GM12878 (cell line): ENCODE measurements at regions not wholly inside any gene's neighbourhood (a gene's known extent, or its start where the extent isn't known, plus 50 kb on each side); places are given as distances from the start of the nearest gene placed in this dataset.

Source experiments
- ATAC-seq: fragments of 200-7000 bp; cut with Tn5 transposase; 3 replicates; pipeline ENCODE4 v1.9.1; 2020; ENCODE audit warnings: mild to moderate bottlenecking, moderate library complexity
- BruUV-seq: library from RNA; stranded (reverse); fragments of 400-500 nt; replicated peaks from 2 replicates; lab custom pipeline; 2021; lab: Mats Ljungman, UMichigan
- CTCF ChIA-PET: fragments of 300-600 bp; sonication (Branson Sonifier 250); formaldehyde crosslinking; extraction: SDS; loops from one replicate; lab custom pipeline; 2021; ENCODE audit warnings: inconsistent platforms; lab: Yijun Ruan, JAX
- POLR2A ChIA-PET: fragments of 350-600 bp; formaldehyde crosslinking; extraction: SDS; loops from one replicate; lab custom pipeline; 2021; ENCODE audit warnings: inconsistent platforms; lab: Charles Lee
- RAD21 ChIA-PET: fragments of 300-600 bp; sonication (Branson Sonifier 250); formaldehyde crosslinking; loops from one replicate; lab custom pipeline; 2023; ENCODE audit warnings: antibody characterized with exemption; ENCODE audit not compliant: unreplicated experiment; lab: Charles Lee
- SMC1A ChIA-PET: fragments of 300-600 bp; sonication (Branson Sonifier 250); formaldehyde crosslinking; loops from one replicate; lab custom pipeline; 2023; ENCODE audit not compliant: unreplicated experiment, uncharacterized antibody; lab: Charles Lee
- DNase-seq: peaks from one replicate; pipeline ENCODE4 v3.0.0-alpha.2; 2011; ENCODE audit warnings: low read depth, low spot score
- FAIRE-seq: peaks from 3 replicates; lab custom pipeline; 2011; peaks lifted over from hg19 to GRCh38; lab: Jason Lieb, UNC
- H2AFZ ChIP-seq: 2 replicates; pipeline ENCODE4 v1.6.0; 2011; ENCODE audit warnings: low read depth, low read length, control low read depth; ENCODE audit not compliant: control insufficient read depth
- H3K27ac ChIP-seq: 2 replicates; pipeline ENCODE4 v1.5.1; 2011; ENCODE audit warnings: control low read depth; ENCODE audit not compliant: control insufficient read depth, insufficient read depth
- H3K27me3 ChIP-seq, 2 experiments: replicated peaks in 1 of 2; 2 replicates each; pipeline versions ENCODE4 v1.6.0 to v1.6.1; 2011; ENCODE audit warnings: low read length in 1 of 2; ENCODE audit not compliant: control insufficient read depth in 2 of 2, insufficient read depth in 2 of 2
- H3K36me3 ChIP-seq, 2 experiments: 2 replicates each; pipeline ENCODE4 v1.5.1; 2011; ENCODE audit warnings: low read length in 1 of 2; ENCODE audit not compliant: control insufficient read depth in 2 of 2, insufficient read depth in 2 of 2
- H3K4me1 ChIP-seq: 2 replicates; pipeline ENCODE4 v1.6.1; 2011; ENCODE audit warnings: mild to moderate bottlenecking, low read length, moderate library complexity, mixed read lengths; ENCODE audit not compliant: control insufficient read depth, insufficient read depth
- H3K4me2 ChIP-seq: 2 replicates; pipeline ENCODE4 v1.6.0; 2011; ENCODE audit warnings: control low read depth; ENCODE audit not compliant: control insufficient read depth, insufficient read depth
- H3K4me3 ChIP-seq: fragments of 200-600 bp; sonication (generic); 2 replicates; pipeline ENCODE4 v1.5.1; 2016
- H3K79me2 ChIP-seq: 2 replicates; pipeline ENCODE4 v1.6.0; 2011; ENCODE audit warnings: low read length; ENCODE audit not compliant: control insufficient read depth, insufficient read depth
- H3K9ac ChIP-seq: 2 replicates; pipeline ENCODE4 v1.8.0; 2011; ENCODE audit warnings: low read length, control low read depth, mixed read lengths; ENCODE audit not compliant: control insufficient read depth, insufficient read depth
- H3K9me3 ChIP-seq: replicated peaks from 3 replicates; pipeline ENCODE4 v1.5.1; 2011; ENCODE audit warnings: mild to moderate bottlenecking, low read length; ENCODE audit not compliant: control insufficient read depth, insufficient read depth
- H4K20me1 ChIP-seq: 2 replicates; pipeline ENCODE4 v1.6.0; 2011; ENCODE audit not compliant: control insufficient read depth, insufficient read depth
- CUX1 ChIP-seq: IDR thresholded peaks from 2 replicates; pipeline ENCODE4 v1.6.1; 2012; ENCODE audit warnings: improper control_type of control experiment, low read depth, low read length; ENCODE audit not compliant: insufficient replicate concordance
- EED ChIP-seq: sonication (generic); IDR thresholded peaks from 2 replicates; pipeline ENCODE4 v1.6.1; 2016; ENCODE audit warnings: antibody characterized with exemption, low read depth
- ELK1 ChIP-seq: IDR thresholded peaks from 2 replicates; pipeline ENCODE4 v1.6.1; 2012; ENCODE audit warnings: low read depth, low read length, improper control_type of control experiment
- GABPA ChIP-seq: IDR thresholded peaks from 2 replicates; pipeline ENCODE4 v1.6.1; 2014; ENCODE audit warnings: antibody characterized with exemption, low read depth, mild to moderate bottlenecking, inconsistent platforms
- MTA2 ChIP-seq: fragments of 450-650 bp; IDR thresholded peaks from 2 replicates; pipeline ENCODE4 v1.6.1; 2016; ENCODE audit warnings: low read depth, mild to moderate bottlenecking, moderate library complexity
- PBX3 ChIP-seq: IDR thresholded peaks from 2 replicates; pipeline ENCODE4 v1.6.1; 2011; ENCODE audit warnings: mild to moderate bottlenecking, low read depth, low read length, moderate library complexity; ENCODE audit not compliant: insufficient replicate concordance
- SIN3A ChIP-seq: IDR thresholded peaks from 2 replicates; pipeline ENCODE4 v1.6.1; 2012; ENCODE audit warnings: low read depth, low read length, improper control_type of control experiment
- SP1 ChIP-seq: IDR thresholded peaks from one replicate; pipeline ENCODE4 v1.6.1; 2011; ENCODE audit warnings: low read depth, low read length
- TARDBP ChIP-seq: IDR thresholded peaks from 2 replicates; pipeline ENCODE4 v1.6.1; 2016; ENCODE audit warnings: borderline replicate concordance
- TBL1XR1 ChIP-seq: IDR thresholded peaks from 2 replicates; pipeline ENCODE4 v1.6.1; 2012; ENCODE audit warnings: low read depth, low read length, improper control_type of control experiment
- USF2 ChIP-seq: IDR thresholded peaks from 2 replicates; pipeline ENCODE4 v1.6.1; 2011; ENCODE audit warnings: low read depth, low read length, improper control_type of control experiment, borderline replicate concordance
- ZNF207 ChIP-seq: fragments of 450-650 bp; IDR thresholded peaks from 2 replicates; pipeline ENCODE4 v1.6.1; 2014; ENCODE audit warnings: antibody characterized with exemption, mild to moderate bottlenecking, borderline replicate concordance
- WGBS: methylation state at CpG from one replicate; pipeline ENCODE4 v1.1.6; 2016; ENCODE audit warnings: low lambda C conversion rate; ENCODE audit not compliant: insufficient replicate concordance, insufficient coverage; ENCODE audit errors: missing lambda C conversion rate; 5-methylcytosine and 5-hydroxymethylcytosine counted together
- in situ Hi-C: fragments of 300-500 bp; cut with MboI; formaldehyde crosslinking; loops from 9 replicates; pipeline ENCODE4 v1.14.3; 2018; ENCODE audit warnings: mixed read lengths
- intact Hi-C: fragments of 100-400 bp; cut with micrococcal nuclease; formaldehyde crosslinking; loops from one replicate; pipeline ENCODE4 v1.14.2; 2022; ENCODE audit not compliant: unreplicated experiment

- Histone ChIP-seq H2AFZ (no peak overlapping the region), H4K20me1 (no peaks in the 10 kb centered on the region), H3K9me3 (no peaks in the 10 kb centered on the region), H3K36me3 (no peaks in the 10 kb centered on the region), H3K9ac (no peak overlapping the region), H3K27me3 (no peaks in the 10 kb centered on the region), H3K27ac (no peak overlapping the region), H3K4me2 (no peak overlapping the region), H3K4me3 (no peak overlapping the region), H3K4me1 (no peaks in the 10 kb centered on the region), H3K79me2 (no peaks in the 10 kb centered on the region)
- TF ChIP-seq TBL1XR1 (no peak), SP1 (no peak), MTA2 (no peak), TARDBP (no peak), ELK1 (no peak), SIN3A (no peak), PBX3 (no peak), GABPA (no peak), USF2 (no peak), EED (no peak), CUX1 (no peak), ZNF207 (no peak)
- ChIA-PET CTCF (interaction anchor here (1.1 kb wide), 1 partner anchor 9 kb away, joined by 3 read pairs; no protein-coding TSS in a partner anchor), POLR2A (no interaction called here), SMC1A (interaction anchor here (0.6 to 0.7 kb wide), 2 partner anchors 69 to 1299 kb away, joined by 3 read pairs; no protein-coding TSS in a partner anchor), RAD21 (no interaction called here)
- DNase-seq: no peak
- ATAC-seq: no peak
- intact Hi-C loops: no loop called here
- WGBS: 77% methylated on average over 3 of the region's 3 CpGs
- FAIRE-seq: no peak
- in situ Hi-C loops: no loop called here
- no TSS peak for BruUV-seq
These were observed 369.7 kb downstream of the OSR1 start for GRCh38 chr2:18988631-18989232.
